ENCODE measurements at regions not wholly inside any gene's neighbourhood (a gene's known extent, or its start where the extent isn't known, plus 50 kb on each side); places are given as distances from the start of the nearest gene placed in this dataset.

- Histone ChIP-seq H2AFZ (no peak overlapping the region), H3K4me2 (no peak overlapping the region), H3K36me3 (replicated peaks; ENCODE audit: insufficient read depth, low read depth) (no peaks in the 10 kb centered on the region), H3K27me3 (peaks cover 7% of the 10 kb centered on the region), H3K4me1 (ENCODE audit: insufficient read depth) (no peaks in the 10 kb centered on the region), H3K9me3 (ENCODE audit: low read depth) (no peaks in the 10 kb centered on the region), H3K27ac (no peak overlapping the region), H3K4me3 (no peak overlapping the region), H4K20me1 (ENCODE audit: insufficient read depth, poor library complexity, severe bottlenecking) (no peaks in the 10 kb centered on the region), H3K79me2 (no peaks in the 10 kb centered on the region), H3K9me2 (replicated peaks; ENCODE audit: insufficient read depth) (no peaks in the 10 kb centered on the region)
- no peak for TF ChIP-seq EZH2 (IDR thresholded peaks at IDR 0.05; ENCODE audit: borderline replicate concordance)
- no peak for TF ChIP-seq EZH2phosphoT487 (IDR thresholded peaks at IDR 0.05; ENCODE audit: low read depth, severe bottlenecking, unreplicated experiment)
- TF ChIP-seq, protein P1, sequence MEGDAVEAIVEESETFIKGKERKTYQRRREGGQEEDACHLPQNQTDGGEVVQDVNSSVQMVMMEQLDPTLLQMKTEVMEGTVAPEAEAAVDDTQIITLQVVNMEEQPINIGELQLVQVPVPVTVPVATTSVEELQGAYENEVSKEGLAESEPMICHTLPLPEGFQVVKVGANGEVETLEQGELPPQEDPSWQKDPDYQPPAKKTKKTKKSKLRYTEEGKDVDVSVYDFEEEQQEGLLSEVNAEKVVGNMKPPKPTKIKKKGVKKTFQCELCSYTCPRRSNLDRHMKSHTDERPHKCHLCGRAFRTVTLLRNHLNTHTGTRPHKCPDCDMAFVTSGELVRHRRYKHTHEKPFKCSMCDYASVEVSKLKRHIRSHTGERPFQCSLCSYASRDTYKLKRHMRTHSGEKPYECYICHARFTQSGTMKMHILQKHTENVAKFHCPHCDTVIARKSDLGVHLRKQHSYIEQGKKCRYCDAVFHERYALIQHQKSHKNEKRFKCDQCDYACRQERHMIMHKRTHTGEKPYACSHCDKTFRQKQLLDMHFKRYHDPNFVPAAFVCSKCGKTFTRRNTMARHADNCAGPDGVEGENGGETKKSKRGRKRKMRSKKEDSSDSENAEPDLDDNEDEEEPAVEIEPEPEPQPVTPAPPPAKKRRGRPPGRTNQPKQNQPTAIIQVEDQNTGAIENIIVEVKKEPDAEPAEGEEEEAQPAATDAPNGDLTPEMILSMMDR (IDR thresholded peaks at IDR 0.05; ENCODE audit: poor library complexity): no peak
- DNase-seq (ENCODE audit: low spot score): no peak
- 79% methylated on average over 1 of the region's 1 CpG for WGBS (ENCODE audit: low lambda C conversion rate, missing lambda C conversion rate)
These were observed 120.3 kb upstream of the CRHR1 start for GRCh38 chr17:45663772-45664171.

DNA sequence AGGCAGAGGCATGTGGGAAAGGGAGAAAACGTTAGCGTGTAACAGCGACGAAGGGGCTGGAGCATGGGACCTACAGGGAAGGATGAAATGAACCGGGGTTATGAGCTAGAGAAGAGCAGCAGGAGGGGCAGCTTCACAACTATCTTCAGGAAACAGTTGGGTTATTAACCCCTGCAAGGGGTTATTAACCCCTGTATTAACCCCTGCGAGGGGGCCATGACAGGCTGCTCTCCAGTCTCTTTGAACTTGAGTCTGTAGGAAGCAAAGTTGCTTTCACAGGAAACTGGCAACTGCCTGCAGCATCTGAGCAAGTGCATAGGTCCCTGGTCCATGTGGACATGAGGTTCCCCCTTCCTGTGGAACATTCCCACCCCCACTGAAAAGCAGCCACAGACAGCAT is 119.2 kb upstream of the CRHR1 start:
- no peak overlapping the region for H3K4me3 ChIP-seq
- DNase-seq (ENCODE audit: low spot score): no peak
- H3K79me2 ChIP-seq: no peaks in the 10 kb centered on the region
- no peaks in the 10 kb centered on the region for H3K9me2 ChIP-seq (replicated peaks; ENCODE audit: insufficient read depth)
- H3K4me1 ChIP-seq (ENCODE audit: insufficient read depth): no peaks in the 10 kb centered on the region
- 85% methylated on average over 6 of the region's 6 CpGs for WGBS (ENCODE audit: low lambda C conversion rate, missing lambda C conversion rate)
- H4K20me1 ChIP-seq (ENCODE audit: insufficient read depth, poor library complexity, severe bottlenecking): no peaks in the 10 kb centered on the region
- H3K27ac ChIP-seq: no peak overlapping the region
- H3K27me3 ChIP-seq: peaks cover 7% of the 10 kb centered on the region
- no peak overlapping the region for H3K4me2 ChIP-seq
- H3K36me3 ChIP-seq (replicated peaks; ENCODE audit: insufficient read depth, low read depth): no peaks in the 10 kb centered on the region
- H3K9me3 ChIP-seq (ENCODE audit: low read depth): no peaks in the 10 kb centered on the region
- no peak overlapping the region for H2AFZ ChIP-seq
- TF ChIP-seq EZH2phosphoT487 (IDR thresholded peaks at IDR 0.05; ENCODE audit: low read depth, severe bottlenecking, unreplicated experiment) (no peak), EZH2 (IDR thresholded peaks at IDR 0.05; ENCODE audit: borderline replicate concordance) (no peak)
- TF ChIP-seq, protein P1 (IDR thresholded peaks at IDR 0.05; ENCODE audit: poor library complexity): no peak

- Histone ChIP-seq H3K27ac (no peak overlapping the region), H3K4me2 (no peak overlapping the region), H3K4me1 (ENCODE audit: insufficient read depth) (no peaks in the 10 kb centered on the region), H4K20me1 (ENCODE audit: insufficient read depth, poor library complexity, severe bottlenecking) (no peaks in the 10 kb centered on the region), H3K9me2 (replicated peaks; ENCODE audit: insufficient read depth) (no peaks in the 10 kb centered on the region), H3K79me2 (no peaks in the 10 kb centered on the region), H2AFZ (no peak overlapping the region), H3K36me3 (replicated peaks; ENCODE audit: insufficient read depth, low read depth) (no peaks in the 10 kb centered on the region), H3K9me3 (ENCODE audit: low read depth) (no peaks in the 10 kb centered on the region), H3K27me3 (peaks cover 7% of the 10 kb centered on the region), H3K4me3 (no peak overlapping the region)
- DNase-seq (ENCODE audit: low spot score): no peak
- no peak for TF ChIP-seq EZH2 (IDR thresholded peaks at IDR 0.05; ENCODE audit: borderline replicate concordance)
- TF ChIP-seq, protein P1 (IDR thresholded peaks at IDR 0.05; ENCODE audit: poor library complexity): no peak
- no peak for TF ChIP-seq EZH2phosphoT487 (IDR thresholded peaks at IDR 0.05; ENCODE audit: low read depth, severe bottlenecking, unreplicated experiment)
- WGBS (ENCODE audit: low lambda C conversion rate, missing lambda C conversion rate): 87% methylated on average over 3 of the region's 3 CpGs
These were observed 118.0 kb upstream of the CRHR1 start for GRCh38 chr17:45666046-45666600.
